BE2C (cell line): ENCODE measurements at regions not wholly inside any gene's neighbourhood (a gene's known extent, or its start where the extent isn't known, plus 50 kb on each side); places are given as distances from the start of the nearest gene placed in this dataset.

ENCODE experiments used
- DNase-seq: peaks from one replicate; pipeline ENCODE4 v3.0.0-alpha.2; 2020
- H3K27me3 ChIP-seq: fragments of 250-450 bp; sonication (Bioruptor Pico); 2 replicates; pipeline ENCODE4 v1.5.1; 2020; ENCODE audit warnings: mild to moderate bottlenecking
- H3K36me3 ChIP-seq: fragments of 250-450 bp; sonication (Bioruptor Pico); 2 replicates; pipeline ENCODE4 v1.5.1; 2020; ENCODE audit warnings: mild to moderate bottlenecking
- H3K4me1 ChIP-seq: fragments of 250-450 bp; sonication (Bioruptor Pico); 2 replicates; pipeline ENCODE4 v1.5.1; 2020
- H3K4me3 ChIP-seq: 2 replicates; pipeline ENCODE4 v1.5.1; 2011; ENCODE audit warnings: low read depth, low read length
- H3K9me3 ChIP-seq: fragments of 250-450 bp; sonication (Bioruptor Pico); 2 replicates; pipeline ENCODE4 v1.5.1; 2020
- CTCF ChIP-seq: IDR thresholded peaks from 2 replicates; pipeline ENCODE4 v1.5.1; 2012; ENCODE audit warnings: mild to moderate bottlenecking, low read depth, low read length

DNA sequence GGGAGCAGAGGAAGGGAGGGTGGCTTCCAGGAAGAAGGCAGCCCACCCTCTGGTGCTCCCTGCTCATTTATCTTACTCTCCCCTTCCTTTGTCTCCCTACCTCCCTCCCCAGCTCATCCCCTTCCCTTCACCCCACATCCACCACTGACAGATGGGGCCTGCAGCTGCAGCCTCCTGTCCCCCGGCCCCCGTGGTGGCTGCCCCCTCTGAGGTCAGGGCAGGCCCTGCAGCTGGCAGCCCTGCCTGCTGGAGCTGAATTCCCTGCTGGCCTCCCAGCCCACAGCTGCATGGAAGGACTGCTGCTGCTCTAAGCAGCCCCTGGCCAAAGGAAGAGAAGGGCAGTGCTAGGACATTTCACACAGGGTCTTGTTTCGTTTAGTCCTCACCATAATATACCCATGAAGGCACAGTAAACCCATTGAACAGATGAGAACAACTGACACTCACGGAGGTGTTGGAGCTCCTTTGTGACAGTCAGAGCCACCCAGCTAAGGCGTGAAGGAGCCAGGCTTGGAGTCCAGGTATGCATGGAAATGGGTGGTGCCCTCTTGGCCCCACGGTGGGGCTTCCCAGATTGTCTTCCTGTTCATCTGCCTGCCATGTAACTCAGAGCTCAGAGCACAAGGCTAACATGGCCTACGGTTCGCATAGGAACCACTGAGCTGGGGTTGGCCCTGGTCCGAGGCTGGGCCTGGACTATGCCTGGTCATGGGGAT is 121.7 kb upstream of the PRR20G start:
- no peak for DNase-seq
- H3K9me3 ChIP-seq = no peaks in the 10 kb centered on the region
- H3K4me3 ChIP-seq = no peak overlapping the region
- no peaks in the 10 kb centered on the region for H3K36me3 ChIP-seq
- peaks cover 13% of the 10 kb centered on the region for H3K4me1 ChIP-seq
- H3K27me3 ChIP-seq = no peaks in the 10 kb centered on the region
- no peak for TF ChIP-seq CTCF

GRCh38 chr3:127408684-127409420 is 121.0 kb upstream of the PRR20G start:
- no peak for TF ChIP-seq CTCF
- DNase-seq = peak; percentile 45
- no peaks in the 10 kb centered on the region for H3K27me3 ChIP-seq
- H3K36me3 ChIP-seq = no peaks in the 10 kb centered on the region
- H3K9me3 ChIP-seq = no peaks in the 10 kb centered on the region
- H3K4me3 ChIP-seq = no peak overlapping the region
- peaks cover 13% of the 10 kb centered on the region for H3K4me1 ChIP-seq

GRCh38 chr3:127408022-127408683 is 120.3 kb upstream of the PRR20G start:
- no peak for TF ChIP-seq CTCF
- Histone ChIP-seq H3K27me3 (no peaks in the 10 kb centered on the region), H3K9me3 (no peaks in the 10 kb centered on the region), H3K36me3 (no peaks in the 10 kb centered on the region), H3K4me3 (no peak overlapping the region), H3K4me1 (peaks cover 13% of the 10 kb centered on the region)
- no peak for DNase-seq

DNA sequence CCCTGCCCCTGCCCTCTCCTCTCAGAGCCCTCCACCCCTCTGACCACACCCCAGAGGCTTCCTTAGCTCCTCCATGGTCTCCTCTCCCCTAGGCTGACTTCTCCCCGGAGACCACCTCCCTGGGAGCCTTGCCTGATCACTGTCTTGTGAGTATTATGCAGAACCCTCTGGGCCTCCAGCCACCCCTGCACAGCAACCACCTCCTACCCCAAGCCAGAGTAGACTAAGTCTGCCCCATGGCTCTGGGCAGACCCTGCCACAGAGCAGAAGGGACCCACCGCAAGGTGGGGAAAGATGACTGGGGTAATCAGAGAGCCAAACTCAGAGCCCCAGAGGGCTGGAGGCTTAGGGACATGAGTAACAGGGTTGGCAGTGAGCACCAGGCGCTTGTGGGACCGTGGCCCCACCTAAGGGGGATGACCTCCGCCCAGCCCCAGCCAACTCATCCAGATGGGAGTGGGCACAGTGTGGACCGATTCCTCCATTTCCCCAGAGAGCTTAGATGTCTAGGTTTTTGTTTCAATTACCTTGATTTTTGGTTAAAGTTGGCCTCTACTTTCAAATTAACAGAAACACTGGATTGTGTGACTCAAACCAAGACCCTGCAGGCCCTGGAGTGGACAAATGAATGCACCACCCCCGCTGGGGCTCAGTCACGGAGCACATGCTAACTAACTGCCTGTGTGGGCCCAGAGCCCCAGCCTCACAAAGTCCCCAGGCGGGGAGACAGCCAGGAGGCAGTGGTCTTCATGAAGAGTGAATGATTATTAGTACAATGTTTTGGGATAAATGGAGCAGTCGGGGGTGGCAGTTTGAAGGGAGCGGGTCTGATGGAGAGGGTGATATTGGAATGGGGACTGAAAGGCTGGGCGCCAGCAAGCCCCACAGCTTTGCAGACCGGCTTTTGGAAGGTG is 119.4 kb upstream of the PRR20G start:
- H3K4me3 ChIP-seq = no peak overlapping the region
- H3K4me1 ChIP-seq = peaks cover 13% of the 10 kb centered on the region
- H3K36me3 ChIP-seq = no peaks in the 10 kb centered on the region
- no peak for TF ChIP-seq CTCF
- no peak for DNase-seq
- H3K9me3 ChIP-seq = no peaks in the 10 kb centered on the region
- no peaks in the 10 kb centered on the region for H3K27me3 ChIP-seq

- H3K36me3 ChIP-seq = no peaks in the 10 kb centered on the region
- TF ChIP-seq CTCF = peak; percentile 47
- DNase-seq = no peak
- H3K9me3 ChIP-seq = no peaks in the 10 kb centered on the region
- peaks cover 11% of the 10 kb centered on the region for H3K4me1 ChIP-seq
- no peaks in the 10 kb centered on the region for H3K27me3 ChIP-seq
- H3K4me3 ChIP-seq = no peak overlapping the region
Measured at GRCh38 chr3:127406309-127407025, 118.6 kb upstream of the PRR20G start.
